Activated CD4-positive, alpha-beta T cell treated with anti-CD3 and anti-CD28 coated beads, Interleukin-2, amount 50 U/mL, for 4 hours (primary cell): ENCODE measurements at regions not wholly inside any gene's neighbourhood (a gene's known extent, or its start where the extent isn't known, plus 50 kb on each side); places are given as distances from the start of the nearest gene placed in this dataset.
"Not testable (repeated sequence)": the region's sequence is repeated elsewhere in the genome, so short reads cannot be mapped to it uniquely, and the experiment has no call there.

Experiments used
- DNase-seq, 2 experiments: peaks; one replicate each; pipeline ENCODE4 v3.0.0-alpha.2; 2020

DNA sequence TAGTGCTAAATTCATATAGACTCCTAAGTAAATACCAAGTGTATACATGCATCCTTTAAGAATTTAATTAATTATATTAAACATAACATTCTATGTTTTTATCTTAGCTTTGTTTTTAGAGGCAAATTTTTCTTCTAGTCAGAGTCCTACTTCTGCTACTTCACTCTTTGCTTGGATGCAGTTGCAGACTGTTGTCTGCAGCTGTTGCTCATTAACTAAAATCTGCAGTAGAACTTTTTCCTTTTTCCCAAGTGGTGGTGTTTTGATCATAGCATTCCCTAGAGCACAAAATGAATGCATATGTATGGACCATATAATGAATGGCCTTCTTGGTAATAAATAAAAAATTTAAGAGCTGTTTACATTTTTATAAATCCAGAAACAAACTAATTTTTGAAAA, 198.3 kb downstream of the CASP12 start:
- DNase-seq, result no peak

DNA sequence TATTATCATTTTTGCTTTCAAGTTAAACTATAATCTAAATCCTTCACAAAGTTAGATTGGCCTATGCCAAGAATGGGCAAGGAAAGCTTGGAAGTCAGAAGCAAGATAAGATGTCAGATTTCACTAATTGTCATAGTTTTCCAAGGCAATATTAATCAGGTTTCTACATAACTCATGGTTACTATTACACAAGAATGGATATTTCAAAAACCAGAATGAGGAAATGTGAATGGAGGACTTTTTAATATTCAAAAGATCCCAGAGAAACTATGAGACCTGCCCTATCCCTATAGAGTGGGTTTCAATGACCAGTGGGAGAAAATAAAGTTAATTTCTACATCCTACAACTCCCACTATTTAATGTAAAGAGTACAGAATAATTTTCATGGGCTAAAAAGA, 203.2 kb downstream of the CASP12 start:
- DNase-seq, result no peak

DNA sequence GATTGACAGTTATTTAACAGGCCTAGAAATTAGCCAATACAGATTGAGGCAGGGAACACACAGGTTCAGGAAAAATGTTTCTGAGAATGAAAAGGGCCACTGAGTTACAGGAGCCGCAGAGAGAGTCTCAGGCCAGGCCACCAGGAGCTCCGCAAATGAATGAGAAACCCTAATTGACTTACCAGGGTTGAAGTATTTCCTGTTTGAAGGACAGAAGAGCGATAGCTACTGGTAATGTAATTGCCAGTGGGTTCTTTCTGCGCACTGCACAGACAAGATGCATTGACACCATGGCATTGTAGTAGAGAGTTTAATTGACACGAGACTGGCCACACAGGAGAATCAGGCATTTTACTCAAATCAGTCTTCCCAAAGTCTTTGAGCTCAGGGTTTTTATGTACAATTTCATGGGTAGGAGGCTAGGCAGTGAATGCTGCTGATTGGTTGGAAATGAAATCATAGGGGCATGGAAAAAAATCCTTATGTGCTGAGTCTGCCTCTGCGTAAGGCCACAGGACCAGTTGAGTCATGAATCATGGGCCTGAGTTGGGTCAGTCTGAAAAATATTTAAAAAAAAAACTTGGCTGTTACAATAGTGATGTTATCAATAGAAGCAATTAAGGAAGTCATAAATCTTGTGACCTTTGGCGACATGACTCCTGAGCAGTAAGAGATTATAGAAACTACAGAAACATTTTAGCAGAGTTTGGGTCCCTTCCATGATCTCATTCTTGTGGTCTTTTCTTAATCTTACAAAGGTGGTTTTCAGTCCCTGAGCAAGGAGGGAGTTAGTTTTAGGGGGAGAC, 203.8 kb downstream of the CASP12 start:
- no peak for DNase-seq

DNA sequence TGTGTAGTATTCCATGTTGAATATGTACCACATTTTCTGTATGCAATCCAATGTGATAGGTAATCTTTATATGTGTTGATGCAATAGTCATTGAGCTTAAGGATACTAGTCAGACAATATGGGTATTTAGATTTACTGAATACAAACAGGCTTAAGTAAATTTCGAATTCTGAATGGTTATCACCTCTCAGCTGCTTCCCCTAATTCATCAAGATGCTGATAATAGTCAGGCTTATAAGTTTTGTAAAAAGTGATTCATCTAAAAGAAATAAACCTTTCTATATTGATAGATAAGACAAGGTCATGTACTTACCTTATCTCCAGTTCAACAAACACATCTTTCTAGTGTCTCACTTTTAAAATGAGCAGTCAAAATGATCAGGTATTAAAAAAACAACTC, 205.5 kb downstream of the CASP12 start:
- no peak for DNase-seq

DNA sequence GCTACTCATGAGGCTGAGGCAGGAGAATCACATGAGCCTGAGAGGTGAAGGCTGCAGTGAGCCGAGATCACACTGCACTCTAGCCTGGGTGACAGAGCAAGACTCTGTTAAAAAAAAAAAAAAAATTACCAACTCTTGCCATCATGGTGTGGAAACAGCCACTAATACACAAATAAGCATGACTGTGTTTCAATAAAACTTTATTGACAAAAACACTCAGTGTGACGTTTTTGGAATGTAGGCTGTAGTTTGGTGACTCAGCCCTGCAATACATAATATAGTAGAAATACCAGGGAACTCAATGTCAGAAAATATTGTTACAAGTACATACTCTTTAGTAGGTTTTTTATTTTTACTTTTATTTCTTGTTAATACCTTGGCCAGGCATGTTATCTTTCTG, 207.1 kb downstream of the CASP12 start:
- no peak for DNase-seq

DNA sequence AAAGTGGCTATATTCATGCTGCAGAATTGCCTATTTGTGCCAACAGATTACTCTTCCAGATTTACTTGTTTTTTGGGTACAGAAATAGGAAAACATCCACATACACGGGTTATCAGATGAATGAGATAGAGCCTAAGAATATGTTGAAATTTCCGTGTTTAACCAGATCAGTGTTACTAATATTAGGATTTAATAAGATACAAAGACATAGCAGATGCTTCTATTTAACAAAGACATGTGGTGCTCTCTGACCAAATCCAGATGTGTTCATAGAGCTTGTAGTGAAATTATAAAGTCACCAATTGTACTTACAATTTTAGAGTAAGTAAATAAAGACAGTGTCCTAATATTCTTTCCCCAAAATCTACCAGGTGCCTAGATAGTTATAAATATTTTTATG, 208.0 kb downstream of the CASP12 start:
- DNase-seq, result no peak

DNA sequence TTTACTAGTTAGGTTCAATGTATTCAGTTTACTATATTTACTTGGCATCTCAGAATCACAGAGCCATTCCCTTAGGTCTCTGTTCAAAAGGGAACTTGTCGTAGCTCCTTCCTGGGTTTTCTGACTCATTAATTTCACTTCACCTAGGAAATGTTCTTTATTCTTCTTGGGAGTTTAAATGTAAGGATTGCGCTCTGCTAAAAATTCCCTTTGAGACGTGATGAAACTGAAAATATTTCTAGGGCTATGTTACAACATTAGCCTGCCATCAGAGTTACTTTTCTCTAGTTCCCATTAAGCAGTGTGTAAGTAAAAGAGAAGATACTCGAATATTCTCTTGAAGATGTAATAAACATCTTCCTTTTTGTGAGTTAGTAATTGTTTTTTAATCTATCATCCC, 209.5 kb downstream of the CASP12 start:
- no peak for DNase-seq

DNA sequence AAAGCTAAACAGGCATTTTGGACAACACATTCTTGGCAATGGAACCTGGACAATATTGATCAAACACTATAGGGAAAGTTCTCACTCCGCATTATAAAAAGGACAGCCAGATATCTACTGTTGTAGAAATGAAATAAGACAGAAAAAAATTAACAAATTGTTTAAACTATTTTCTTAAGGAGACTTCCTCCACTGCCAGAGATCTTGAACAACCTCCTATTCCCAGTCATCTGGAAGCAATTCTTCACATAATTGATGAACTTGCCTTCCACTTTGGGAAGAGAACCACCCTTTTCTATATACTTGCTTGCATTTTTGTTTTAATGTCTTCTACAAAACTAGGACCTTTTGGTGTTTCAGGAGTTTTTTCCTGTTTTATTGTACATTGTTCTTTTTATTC, 216.1 kb downstream of the CASP12 start:
- DNase-seq, result no peak

DNA sequence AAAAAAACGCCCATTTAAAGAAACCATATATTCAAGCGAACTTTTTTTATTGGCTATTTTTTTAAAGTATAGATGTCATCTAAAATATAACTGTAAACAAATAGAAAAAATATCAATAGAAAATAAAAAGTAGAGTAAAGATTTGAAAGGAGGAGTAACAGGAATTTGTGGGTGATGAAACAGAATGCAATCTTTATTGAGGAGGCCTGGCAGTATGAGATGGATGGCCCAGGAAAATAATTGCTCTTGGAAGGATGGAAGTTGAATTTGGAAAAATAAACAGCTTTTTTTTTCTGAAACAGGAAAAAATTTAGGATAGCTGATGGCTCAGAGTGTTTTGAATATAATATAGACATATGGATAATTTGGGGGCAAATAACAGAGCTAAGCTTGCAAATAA, 219.0 kb downstream of the CASP12 start:
- DNase-seq, result no peak

DNA sequence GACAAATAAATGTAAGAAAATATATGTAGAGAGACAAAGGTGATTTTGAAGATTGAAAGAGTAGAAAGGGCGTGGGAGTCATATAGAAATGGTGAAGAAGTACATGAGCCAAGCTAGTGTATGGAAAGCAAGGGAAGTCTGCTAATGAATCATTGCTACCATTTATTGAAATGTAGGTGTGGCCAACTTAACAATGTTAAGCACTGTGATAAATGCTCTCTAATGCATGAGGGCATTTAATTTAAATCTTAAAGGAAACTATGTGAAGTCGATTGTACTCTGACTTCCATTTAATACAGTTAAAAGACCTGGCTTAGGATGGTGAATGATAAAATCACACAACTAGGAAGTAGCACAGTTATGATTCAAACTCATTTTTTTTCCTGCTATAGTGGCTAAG, 219.9 kb downstream of the CASP12 start:
- no peak for DNase-seq

DNA sequence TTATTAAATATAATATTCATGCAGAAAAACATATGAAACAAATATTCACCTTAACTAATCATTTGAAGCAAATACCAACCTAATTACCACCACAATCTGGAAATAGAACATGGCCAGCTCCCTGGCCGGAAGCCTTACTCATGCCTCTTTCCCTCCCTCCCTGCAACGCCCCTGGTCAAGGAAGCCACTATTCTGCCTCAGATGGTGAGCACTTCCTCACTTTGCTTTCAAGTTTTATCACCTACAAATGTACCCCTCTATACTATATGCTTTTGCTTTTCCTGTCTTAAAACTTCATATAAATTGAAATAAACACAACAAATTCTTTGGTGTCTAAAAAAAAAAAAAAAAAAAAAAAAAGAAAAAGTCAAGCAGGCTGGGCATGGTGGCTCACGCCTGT, 221.2 kb downstream of the CASP12 start:
- DNase-seq, result not testable (repeated sequence)

DNA sequence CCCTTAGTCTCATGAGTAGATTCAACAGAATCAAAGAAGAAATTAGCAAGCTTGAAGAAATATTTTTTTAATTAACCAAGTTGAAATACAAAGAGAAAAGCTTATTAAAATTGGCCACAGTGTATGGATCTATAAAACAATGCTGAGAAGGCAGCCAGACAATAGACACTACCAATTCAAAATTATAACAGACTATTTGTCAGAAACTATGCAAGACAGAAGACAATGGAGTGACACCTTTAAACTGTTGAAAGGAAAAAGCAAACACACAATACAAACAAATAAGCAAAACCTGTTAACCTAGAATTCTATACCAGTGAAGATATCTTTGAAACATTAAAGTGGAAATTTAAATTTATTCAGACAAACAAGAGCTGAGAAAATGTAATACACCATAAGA, 225.4 kb downstream of the CASP12 start:
- DNase-seq, result no peak

DNA sequence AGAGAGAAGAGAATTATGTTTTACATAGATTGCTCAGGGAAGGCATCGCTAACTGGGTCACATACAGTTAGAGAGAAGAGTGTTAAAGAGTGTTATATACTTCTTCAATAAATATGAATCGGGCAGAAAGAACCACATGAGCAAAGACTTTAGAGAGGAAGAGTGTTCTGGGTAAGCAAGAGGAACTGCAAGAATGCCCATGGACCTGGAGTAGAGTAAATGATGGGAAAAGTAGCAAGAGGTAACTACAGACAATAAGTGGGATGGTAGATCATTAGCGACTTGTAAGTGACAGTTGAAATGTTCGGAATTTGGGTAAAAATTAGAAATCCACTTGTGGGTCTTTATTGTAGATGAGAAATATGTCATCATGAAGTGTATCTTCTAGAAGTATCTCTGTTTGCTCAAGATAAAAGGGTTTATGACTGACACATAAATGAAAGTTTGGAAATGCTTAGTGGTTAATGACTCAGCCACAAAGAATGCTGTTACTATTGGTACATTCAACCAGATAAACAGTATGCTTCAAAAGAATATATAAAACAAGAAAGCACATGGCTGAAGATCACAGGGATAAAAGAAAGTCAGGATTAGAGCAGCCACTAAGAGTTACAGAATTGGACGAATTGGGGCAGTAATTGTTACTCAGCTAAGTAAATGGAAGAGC, 229.3 kb downstream of the CASP12 start:
- no peak for DNase-seq

DNA sequence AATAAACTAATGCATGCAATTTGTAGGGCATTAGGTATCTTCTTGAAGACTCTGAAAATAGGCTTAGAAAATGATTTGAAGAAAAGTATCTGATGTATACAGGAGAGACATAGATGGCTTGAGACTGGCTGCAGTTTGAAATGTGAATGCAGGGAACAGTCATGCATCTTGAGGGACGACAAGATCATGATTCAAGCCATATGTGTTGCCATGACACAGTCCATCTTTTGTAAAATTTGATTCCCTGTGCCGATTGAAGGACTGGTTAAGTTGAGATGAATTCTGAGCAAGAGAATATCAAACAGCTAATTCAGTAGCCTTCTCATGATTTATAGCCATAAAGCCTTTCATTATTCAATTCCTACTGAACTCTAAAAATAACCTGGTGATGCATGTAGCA, 231.6 kb downstream of the CASP12 start:
- no peak for DNase-seq

DNA sequence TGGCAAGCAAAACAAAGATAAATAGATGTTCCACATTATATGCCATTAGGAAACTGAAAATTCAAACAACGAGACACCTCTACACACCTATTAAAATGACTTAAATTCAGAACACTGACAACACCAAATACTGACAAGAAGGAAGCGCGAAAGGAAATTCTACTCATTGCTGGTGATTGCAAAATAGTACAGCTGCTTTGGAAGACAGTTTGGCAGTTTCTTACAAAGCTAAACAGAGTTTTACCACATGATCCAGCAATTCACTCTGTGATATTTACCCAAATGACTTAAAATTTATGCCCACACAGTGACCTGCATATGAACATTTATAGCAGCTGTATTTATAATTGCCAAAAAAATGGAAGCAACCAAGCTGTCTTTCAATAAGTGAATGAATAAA, 232.6 kb downstream of the CASP12 start:
- DNase-seq, result no peak

DNA sequence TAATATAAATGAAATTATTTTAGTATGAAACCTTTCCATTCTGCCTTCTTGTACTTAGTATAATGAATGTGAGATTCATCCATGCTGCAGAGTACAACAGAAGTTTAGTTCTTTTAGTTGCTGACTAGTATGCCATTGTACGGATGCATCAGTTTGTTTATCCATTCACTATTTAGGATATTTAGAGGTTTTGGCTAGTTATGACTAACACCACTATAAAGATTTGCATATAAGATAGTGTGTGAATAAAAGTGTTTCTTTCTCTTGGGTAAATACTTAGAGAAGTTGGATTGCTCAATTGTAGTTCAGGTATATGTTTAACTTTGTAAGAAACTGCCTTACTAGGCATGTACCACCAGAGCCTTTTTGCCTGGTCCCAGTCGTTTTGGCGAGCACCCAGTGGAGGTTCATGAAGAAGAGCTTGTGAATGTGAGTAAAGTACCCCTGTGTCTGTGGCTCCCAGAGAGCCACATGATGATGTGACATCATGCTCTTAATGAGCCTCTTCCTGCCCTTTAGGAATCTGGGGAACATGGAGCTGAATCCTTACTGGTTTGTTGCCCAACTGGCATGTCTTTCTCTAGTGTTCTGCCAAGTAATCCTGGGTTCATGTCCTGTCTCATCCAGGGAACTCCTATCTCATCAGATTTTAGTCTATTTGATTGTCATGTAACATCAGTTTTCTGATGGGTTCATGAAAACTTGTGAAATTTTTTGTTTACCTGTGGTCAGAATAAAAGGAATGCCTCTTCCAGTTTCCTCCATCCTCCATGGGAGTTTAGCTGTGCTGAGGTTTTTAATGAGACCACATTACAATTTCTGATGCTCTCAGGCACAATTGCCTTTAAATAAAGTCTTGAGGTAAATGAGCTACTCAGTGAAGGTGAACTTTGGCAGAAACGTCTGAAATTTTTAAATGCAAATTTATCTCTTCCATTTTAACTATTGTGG, 234.8 kb downstream of the CASP12 start:
- no peak for DNase-seq

DNA sequence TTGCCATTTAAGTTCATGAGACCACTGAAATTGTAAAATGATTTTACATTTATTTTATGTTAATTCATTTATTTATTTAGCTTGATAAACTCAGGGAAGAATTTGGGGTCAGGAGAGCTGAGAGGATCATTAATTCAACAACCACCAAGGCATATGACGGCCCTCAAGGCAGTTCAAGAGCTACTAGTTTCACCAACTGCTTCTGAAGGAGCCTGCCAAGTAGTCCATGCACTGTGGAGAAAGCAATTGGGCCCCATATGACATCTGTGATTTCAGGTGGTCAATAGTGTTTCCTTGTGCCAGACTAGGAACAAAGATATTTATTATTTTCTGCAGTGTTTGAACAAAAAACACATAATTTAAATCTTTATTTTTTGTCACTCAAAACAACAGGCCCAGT, 236.4 kb downstream of the CASP12 start:
- no peak for DNase-seq

DNA sequence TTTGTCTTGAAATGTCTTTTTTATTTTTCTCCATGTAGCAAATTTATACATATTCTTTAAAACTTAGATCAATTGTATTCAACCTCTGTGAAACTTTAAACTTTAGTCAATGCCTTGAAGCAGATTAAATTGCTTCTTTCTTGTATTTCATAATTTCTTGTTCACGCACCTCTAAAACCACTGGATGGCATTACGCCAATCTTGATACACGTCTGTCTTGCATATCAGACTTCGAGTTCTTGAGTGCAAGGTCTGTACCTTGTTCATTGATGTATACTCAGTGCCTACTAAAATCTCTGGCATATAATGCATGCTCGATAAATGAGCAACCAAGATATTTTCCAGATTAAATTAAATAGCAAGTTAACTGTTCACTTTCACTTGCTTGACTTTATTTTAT, 236.8 kb downstream of the CASP12 start:
- DNase-seq, result no peak

DNA sequence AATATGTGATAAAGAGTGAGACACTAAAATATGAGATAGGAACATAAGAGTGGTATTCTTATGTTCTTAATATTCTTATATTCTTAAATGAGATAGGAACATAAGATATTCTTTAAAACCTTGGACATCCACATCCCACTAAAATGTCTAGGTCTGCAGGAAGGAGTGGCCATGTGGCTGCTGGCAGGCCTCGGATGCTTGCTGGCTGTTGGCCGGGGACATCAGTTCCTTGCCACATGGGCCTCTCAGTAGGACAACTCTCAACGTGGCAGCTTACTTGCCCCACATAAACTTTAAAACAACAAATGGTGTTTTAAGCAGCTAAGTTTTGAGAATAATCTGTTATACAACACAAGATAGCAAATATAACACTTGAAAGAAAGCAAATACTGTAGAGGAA, 240.1 kb downstream of the CASP12 start:
- no peak for DNase-seq

DNA sequence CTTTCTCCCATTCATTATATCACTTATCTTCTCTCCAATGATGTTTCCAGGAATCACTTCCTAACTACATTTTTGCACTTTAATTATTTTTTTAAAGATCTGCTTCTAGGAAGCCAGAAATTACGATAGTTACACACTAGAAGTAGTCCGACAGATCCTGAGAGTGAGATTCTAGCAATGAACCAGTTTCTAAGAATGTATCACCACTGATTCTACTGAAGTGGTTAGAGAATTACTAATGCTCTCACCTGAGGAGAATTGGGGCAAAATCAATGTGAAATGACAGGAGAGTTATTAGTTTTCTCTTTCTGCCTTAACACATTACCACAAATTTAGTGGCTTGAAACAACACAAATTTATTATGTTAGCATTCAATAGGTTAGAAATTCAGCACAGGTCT, 241.2 kb downstream of the CASP12 start:
- DNase-seq, result no peak

DNA sequence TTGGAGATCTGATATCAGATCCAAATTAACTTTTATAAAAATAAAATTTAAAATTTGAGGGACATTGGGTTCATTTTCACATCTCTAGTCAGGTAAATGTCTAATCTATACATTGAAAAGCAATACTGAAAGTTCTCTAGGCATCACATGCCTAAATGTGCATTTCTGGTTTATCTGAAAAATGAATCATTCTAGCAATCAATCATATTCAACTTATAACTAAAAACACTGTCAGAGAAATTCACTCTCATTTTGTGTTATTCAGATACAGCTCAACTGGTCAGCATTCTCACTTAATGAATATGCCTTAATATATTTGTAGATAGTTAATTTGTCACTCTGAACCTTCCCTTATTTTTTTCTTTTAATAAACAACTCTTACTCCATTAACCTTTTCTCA, 243.2 kb downstream of the CASP12 start:
- DNase-seq, result no peak

DNA sequence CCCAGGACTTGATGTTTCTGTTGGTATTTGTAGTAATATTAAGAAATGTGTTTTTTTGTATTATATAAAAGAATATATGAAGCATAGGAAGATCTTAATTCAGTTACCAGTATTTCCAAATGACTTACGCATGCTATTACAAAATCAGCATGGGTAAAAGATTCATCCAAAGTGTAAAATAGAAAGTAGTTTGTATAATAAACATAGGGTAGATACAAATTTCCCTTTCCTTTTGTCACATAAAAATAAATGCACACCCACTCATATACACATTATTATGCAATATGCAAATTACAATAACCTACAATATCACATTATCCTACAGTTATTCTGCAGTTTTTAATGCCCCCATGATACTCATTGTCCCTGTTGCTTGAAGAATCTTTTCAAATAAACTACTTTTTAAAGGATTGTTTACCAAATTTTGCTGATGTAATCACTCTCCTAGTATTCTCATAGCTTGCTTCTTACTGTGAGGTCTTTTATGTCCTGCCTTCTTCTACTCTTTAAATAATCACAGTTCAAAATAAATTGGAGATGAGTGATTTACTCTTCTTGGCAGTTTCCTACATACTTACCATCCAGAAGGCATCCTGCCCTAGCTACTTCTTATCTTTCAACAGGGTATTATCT, 244.0 kb downstream of the CASP12 start:
- DNase-seq, result no peak

DNA sequence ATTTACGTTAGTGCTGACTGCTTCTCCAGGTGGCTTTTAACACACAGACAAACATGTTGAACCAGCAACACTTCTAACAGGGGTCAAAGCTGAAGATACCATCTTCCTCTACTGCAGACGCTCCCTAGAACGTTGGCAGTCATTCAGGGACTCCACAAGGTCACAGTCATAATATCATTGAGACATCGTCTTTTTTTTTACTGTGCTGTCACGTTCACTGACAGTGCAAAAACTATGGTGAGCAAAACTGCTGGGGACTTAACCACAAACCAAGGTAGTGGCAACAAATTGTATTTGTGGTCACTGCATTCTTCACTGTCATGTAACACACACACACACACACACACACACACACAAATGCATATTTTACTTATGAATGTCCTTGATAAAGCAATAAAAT, 244.9 kb downstream of the CASP12 start:
- DNase-seq, result no peak
